Coronary artery (tissue), 2 donors: ENCODE measurements at regions not wholly inside any gene's neighbourhood (a gene's known extent, or its start where the extent isn't known, plus 50 kb on each side); places are given as distances from the start of the nearest gene placed in this dataset.

ENCODE experiments used
- DNase-seq: peaks from one replicate; pipeline ENCODE4 v3.0.0-alpha.2; 2017; ENCODE audit warnings: low spot score
- H3K27ac ChIP-seq, 2 donors: fragments of 200-600 bp; sonication (generic); one replicate each; pipeline ENCODE4 v1.5.1; 2016 to 2019
- H3K4me3 ChIP-seq: fragments of 200-600 bp; sonication (generic); 2 replicates; pipeline ENCODE4 v1.5.1; 2016; ENCODE audit warnings: mild to moderate bottlenecking, moderate library complexity
- CTCF ChIP-seq: fragments of 200-600 bp; sonication (generic); IDR thresholded peaks from one replicate; pipeline ENCODE4 v1.5.1; 2019; ENCODE audit warnings: antibody characterized with exemption

GRCh38 chr17:5662409-5663085 is 78.2 kb upstream of the NLRP1 start:
- no peak overlapping the region for H3K27ac ChIP-seq
- no peak for TF ChIP-seq CTCF
- H3K4me3 ChIP-seq = no peak overlapping the region
- DNase-seq = no peak

- no peak for TF ChIP-seq CTCF
Measured at GRCh38 chr17:5665164-5665563, 80.9 kb upstream of the NLRP1 start.

DNA sequence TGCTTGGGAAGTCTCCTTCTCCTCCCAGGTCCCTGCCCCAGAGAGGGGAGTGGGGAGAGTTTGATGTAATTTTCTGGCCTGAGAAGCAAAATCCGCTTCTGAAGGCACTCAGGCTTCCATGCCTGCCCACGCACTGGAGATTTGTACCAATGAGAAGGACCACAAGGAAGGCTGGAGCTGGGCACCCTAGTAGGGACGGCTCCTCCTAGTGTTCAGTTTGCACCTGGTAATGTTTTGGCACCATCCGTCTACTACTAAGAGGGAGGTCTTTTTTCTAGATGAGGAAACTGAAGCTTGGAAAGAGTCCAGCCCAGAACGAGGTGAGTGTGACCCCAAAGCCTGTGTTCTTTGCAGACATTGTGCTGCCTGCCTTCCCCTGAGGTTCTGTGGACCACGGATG is 83.6 kb upstream of the NLRP1 start:
- no peak for DNase-seq
- Histone ChIP-seq H3K27ac (no peak overlapping the region), H3K4me3 (no peak overlapping the region)
- TF ChIP-seq CTCF = no peak

More at GRCh38 chr17:5665164-5665563, 80.9 kb upstream of the NLRP1 start:
- Histone ChIP-seq H3K4me3 (no peak overlapping the region), H3K27ac (no peak overlapping the region)
- no peak for DNase-seq

GRCh38 chr17:5668557-5669138 is 84.3 kb upstream of the NLRP1 start:
- DNase-seq = no peak
- Histone ChIP-seq H3K4me3 (no peak overlapping the region), H3K27ac (no peak overlapping the region)
- TF ChIP-seq CTCF = no peak

GRCh38 chr17:5669191-5669590 is 84.9 kb upstream of the NLRP1 start:
- H3K4me3 ChIP-seq = no peak overlapping the region
- no peak overlapping the region for H3K27ac ChIP-seq
- no peak for TF ChIP-seq CTCF
- no peak for DNase-seq

DNA sequence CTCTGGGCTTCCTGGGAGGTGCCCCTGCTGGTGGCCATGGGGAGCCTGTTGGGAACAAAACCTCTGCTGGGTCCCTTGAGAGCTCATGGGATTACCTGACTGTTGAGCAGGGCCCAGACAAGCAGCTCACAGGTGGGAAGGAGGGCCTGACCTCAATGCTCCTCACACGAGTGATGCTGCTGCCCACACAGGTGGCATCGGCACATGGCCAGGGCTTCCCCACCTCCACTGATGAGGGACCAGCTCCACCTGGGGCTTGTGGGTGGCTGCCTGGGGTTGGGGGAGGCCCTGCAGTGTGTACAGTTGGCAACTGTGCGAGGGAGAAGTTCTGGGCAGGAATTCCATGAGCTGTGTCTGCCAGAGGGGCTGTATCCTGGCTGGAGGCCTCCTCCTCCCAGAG is 87.8 kb upstream of the NLRP1 start:
- no peak for DNase-seq
- H3K27ac ChIP-seq = no peak overlapping the region
- no peak overlapping the region for H3K4me3 ChIP-seq
- no peak for TF ChIP-seq CTCF

DNA sequence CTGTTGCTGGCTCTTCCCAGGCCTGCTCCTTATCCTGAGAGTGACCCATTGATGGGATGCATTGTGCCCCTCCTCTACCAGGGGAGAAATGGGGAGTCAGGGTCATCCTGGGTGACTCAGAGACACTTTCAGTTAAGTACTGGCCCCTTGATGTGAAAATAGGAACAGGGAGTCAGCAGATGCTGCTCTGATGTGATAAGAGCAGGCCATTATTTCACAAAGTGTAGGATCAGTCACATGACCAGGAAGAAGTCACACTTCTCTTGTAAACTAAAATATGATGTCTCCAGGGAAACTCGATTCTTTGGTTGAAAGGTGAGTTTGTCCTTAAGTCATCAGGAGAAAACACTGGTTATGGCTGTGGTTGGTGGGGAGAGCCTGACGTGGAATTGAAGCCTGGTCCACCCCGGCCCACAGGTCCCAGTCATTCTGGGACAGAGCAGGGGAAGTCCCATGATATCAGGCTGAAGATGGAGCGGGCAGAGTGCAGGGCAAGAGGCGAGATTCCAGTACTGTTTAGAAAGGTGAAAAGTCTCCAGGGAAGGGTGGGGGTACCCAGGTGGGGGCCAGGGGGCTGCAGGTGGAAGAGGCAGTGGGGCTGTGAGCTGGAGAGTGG is 88.6 kb upstream of the NLRP1 start:
- TF ChIP-seq CTCF = no peak
- Histone ChIP-seq H3K4me3 (no peak overlapping the region), H3K27ac (no peak overlapping the region)
- DNase-seq = no peak
